SK-N-SH treated with all-trans-retinoic acid at 6 μM for 48 hours (cell line): ENCODE measurements at regions not wholly inside any gene's neighbourhood (a gene's known extent, or its start where the extent isn't known, plus 50 kb on each side); places are given as distances from the start of the nearest gene placed in this dataset.

ENCODE experiments used
- ARNTL ChIP-seq: fragments of 450-650 bp; formaldehyde crosslinking; IDR thresholded peaks from 2 replicates; pipeline ENCODE4 v1.5.0; 2020; ENCODE audit warnings: low read depth, mild to moderate bottlenecking, moderate library complexity, borderline replicate concordance
- BACH2 ChIP-seq: fragments of 250-450 bp; sonication (Bioruptor Pico); IDR thresholded peaks from 2 replicates; pipeline ENCODE4 v1.9.0; 2021; ENCODE audit warnings: mild to moderate bottlenecking, borderline replicate concordance
- CSDC2 ChIP-seq: fragments of 250-450 bp; sonication (Bioruptor Pico); IDR thresholded peaks from 2 replicates; pipeline ENCODE4 v1.5.0; 2020; ENCODE audit warnings: mild to moderate bottlenecking, moderate library complexity
- GLIS3 ChIP-seq: fragments of 250-450 bp; sonication (Bioruptor Pico); IDR thresholded peaks from 2 replicates; pipeline ENCODE4 v1.5.0; 2020; ENCODE audit warnings: mild to moderate bottlenecking, moderate library complexity
- OSR1 ChIP-seq: fragments of 250-450 bp; sonication (Bioruptor Pico); IDR thresholded peaks from 2 replicates; pipeline ENCODE4 v1.8.0; 2022; ENCODE audit warnings: moderate library complexity, mild to moderate bottlenecking, inconsistent platforms
- RARB ChIP-seq: fragments of 250-450 bp; sonication (Bioruptor Pico); IDR thresholded peaks from 2 replicates; pipeline ENCODE4 v1.8.0; 2021; ENCODE audit warnings: mild to moderate bottlenecking, moderate library complexity
- TCF4 ChIP-seq: fragments of 250-450 bp; sonication (Bioruptor Pico); IDR thresholded peaks from 2 replicates; pipeline ENCODE4 v1.8.0; 2021; ENCODE audit warnings: mild to moderate bottlenecking, moderate library complexity, borderline replicate concordance
- TOX ChIP-seq: fragments of 250-450 bp; sonication (Bioruptor Pico); IDR thresholded peaks from 2 replicates; pipeline ENCODE4 v1.8.0; 2021; ENCODE audit warnings: mild to moderate bottlenecking, moderate library complexity, borderline replicate concordance
- ZFP3 ChIP-seq: fragments of 250-450 bp; sonication (Bioruptor Pico); IDR thresholded peaks from 2 replicates; pipeline ENCODE4 v1.5.0; 2020; ENCODE audit warnings: mild to moderate bottlenecking, moderate library complexity
- TF ChIP-seq, protein P1 (sequence below): fragments of 250-450 bp; sonication (Bioruptor Pico); IDR thresholded peaks from 2 replicates; pipeline ENCODE4 v1.8.0; 2020; ENCODE audit warnings: mild to moderate bottlenecking, moderate library complexity, borderline replicate concordance
- TF ChIP-seq, protein P2 (sequence below): fragments of 250-450 bp; sonication (Bioruptor Pico); IDR thresholded peaks from 2 replicates; pipeline ENCODE4 v1.5.0; 2020; ENCODE audit warnings: mild to moderate bottlenecking, moderate library complexity
- TF ChIP-seq, protein P3 (sequence below): fragments of 250-450 bp; sonication (Bioruptor Pico); IDR thresholded peaks from 2 replicates; pipeline ENCODE4 v1.5.1; 2021; ENCODE audit warnings: mild to moderate bottlenecking, moderate library complexity

DNA sequence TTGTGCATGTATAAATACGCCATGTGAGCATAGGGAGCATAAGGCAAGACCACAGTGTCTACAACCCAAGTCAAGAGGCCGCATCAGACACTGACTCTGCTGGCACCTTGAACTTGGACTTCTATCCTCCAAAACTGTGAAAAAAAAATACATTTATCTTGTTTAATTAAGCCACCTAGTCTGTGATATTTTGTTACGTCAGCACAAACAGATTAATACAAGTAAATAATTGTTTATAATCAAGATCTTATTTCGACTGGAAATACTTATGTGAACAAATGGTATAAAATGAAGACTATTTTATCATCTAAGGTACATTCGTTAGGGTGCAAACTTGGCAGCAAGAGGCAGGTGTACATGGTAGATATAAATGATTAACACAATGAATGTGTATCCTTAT lies 599.3 kb upstream of the LRRC4C start:
- TF ChIP-seq, protein P1, sequence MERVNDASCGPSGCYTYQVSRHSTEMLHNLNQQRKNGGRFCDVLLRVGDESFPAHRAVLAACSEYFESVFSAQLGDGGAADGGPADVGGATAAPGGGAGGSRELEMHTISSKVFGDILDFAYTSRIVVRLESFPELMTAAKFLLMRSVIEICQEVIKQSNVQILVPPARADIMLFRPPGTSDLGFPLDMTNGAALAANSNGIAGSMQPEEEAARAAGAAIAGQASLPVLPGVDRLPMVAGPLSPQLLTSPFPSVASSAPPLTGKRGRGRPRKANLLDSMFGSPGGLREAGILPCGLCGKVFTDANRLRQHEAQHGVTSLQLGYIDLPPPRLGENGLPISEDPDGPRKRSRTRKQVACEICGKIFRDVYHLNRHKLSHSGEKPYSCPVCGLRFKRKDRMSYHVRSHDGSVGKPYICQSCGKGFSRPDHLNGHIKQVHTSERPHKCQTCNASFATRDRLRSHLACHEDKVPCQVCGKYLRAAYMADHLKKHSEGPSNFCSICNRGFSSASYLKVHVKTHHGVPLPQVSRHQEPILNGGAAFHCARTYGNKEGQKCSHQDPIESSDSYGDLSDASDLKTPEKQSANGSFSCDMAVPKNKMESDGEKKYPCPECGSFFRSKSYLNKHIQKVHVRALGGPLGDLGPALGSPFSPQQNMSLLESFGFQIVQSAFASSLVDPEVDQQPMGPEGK = no peak
- TF ChIP-seq BACH2 (CRISPR knock-in tag) = no peak
- TF ChIP-seq, protein P2, sequence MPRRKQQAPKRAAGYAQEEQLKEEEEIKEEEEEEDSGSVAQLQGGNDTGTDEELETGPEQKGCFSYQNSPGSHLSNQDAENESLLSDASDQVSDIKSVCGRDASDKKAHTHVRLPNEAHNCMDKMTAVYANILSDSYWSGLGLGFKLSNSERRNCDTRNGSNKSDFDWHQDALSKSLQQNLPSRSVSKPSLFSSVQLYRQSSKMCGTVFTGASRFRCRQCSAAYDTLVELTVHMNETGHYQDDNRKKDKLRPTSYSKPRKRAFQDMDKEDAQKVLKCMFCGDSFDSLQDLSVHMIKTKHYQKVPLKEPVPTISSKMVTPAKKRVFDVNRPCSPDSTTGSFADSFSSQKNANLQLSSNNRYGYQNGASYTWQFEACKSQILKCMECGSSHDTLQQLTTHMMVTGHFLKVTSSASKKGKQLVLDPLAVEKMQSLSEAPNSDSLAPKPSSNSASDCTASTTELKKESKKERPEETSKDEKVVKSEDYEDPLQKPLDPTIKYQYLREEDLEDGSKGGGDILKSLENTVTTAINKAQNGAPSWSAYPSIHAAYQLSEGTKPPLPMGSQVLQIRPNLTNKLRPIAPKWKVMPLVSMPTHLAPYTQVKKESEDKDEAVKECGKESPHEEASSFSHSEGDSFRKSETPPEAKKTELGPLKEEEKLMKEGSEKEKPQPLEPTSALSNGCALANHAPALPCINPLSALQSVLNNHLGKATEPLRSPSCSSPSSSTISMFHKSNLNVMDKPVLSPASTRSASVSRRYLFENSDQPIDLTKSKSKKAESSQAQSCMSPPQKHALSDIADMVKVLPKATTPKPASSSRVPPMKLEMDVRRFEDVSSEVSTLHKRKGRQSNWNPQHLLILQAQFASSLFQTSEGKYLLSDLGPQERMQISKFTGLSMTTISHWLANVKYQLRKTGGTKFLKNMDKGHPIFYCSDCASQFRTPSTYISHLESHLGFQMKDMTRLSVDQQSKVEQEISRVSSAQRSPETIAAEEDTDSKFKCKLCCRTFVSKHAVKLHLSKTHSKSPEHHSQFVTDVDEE (CRISPR knock-in tag) = no peak
- TF ChIP-seq CSDC2 = no peak
- TF ChIP-seq TOX (CRISPR knock-in tag) = no peak
- TF ChIP-seq OSR1 (CRISPR knock-in tag) = no peak
- TF ChIP-seq, protein P3, sequence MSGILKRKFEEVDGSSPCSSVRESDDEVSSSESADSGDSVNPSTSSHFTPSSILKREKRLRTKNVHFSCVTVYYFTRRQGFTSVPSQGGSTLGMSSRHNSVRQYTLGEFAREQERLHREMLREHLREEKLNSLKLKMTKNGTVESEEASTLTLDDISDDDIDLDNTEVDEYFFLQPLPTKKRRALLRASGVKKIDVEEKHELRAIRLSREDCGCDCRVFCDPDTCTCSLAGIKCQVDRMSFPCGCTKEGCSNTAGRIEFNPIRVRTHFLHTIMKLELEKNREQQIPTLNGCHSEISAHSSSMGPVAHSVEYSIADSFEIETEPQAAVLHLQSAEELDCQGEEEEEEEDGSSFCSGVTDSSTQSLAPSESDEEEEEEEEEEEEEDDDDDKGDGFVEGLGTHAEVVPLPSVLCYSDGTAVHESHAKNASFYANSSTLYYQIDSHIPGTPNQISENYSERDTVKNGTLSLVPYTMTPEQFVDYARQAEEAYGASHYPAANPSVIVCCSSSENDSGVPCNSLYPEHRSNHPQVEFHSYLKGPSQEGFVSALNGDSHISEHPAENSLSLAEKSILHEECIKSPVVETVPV (CRISPR knock-in tag) = no peak
- TF ChIP-seq ZFP3 (CRISPR knock-in tag) = no peak
- no peak for TF ChIP-seq TCF4 (CRISPR knock-in tag)
- no peak for TF ChIP-seq RARB (CRISPR knock-in tag)
- TF ChIP-seq ARNTL (CRISPR knock-in tag) = no peak
- no peak for TF ChIP-seq GLIS3 (CRISPR knock-in tag)
